ENCODE measurements at regions not wholly inside any gene's neighbourhood (a gene's known extent, or its start where the extent isn't known, plus 50 kb on each side); places are given as distances from the start of the nearest gene placed in this dataset.
A peak's percentile ranks its signal among the peaks of the same experiment; 100 is the strongest.

GRCh38 chr15:70488941-70489848 lies 274.2 kb downstream of the UACA start:
- DNase-seq, result no peak

GRCh38 chr15:70488002-70488605 lies 275.3 kb downstream of the UACA start:
- peak; percentile 78 for DNase-seq

GRCh38 chr15:70487387-70487740 lies 276.0 kb downstream of the UACA start:
- DNase-seq, result no peak

GRCh38 chr15:70486451-70487386 lies 276.6 kb downstream of the UACA start:
- peak; percentile 88 for DNase-seq

GRCh38 chr15:70486012-70486411 lies 277.3 kb downstream of the UACA start:
- no peak for DNase-seq

- DNase-seq, result no peak
Measured at GRCh38 chr15:70484993-70485392, 278.4 kb downstream of the UACA start.

GRCh38 chr15:70483513-70483912 lies 279.8 kb downstream of the UACA start:
- no peak for DNase-seq

- DNase-seq, result peak; percentile 81
Measured at GRCh38 chr15:70480196-70480856, 283.0 kb downstream of the UACA start.

GRCh38 chr15:70479785-70480184 lies 283.6 kb downstream of the UACA start:
- DNase-seq, result no peak

- DNase-seq, result no peak
Measured at GRCh38 chr15:70479056-70479455, 284.3 kb downstream of the UACA start.

GRCh38 chr15:70478251-70478990 lies 284.9 kb downstream of the UACA start:
- DNase-seq, result peak; percentile 35

- DNase-seq, result no peak
Measured at GRCh38 chr15:70477750-70478250, 285.6 kb downstream of the UACA start.

GRCh38 chr15:70476441-70476840 lies 286.9 kb downstream of the UACA start:
- DNase-seq, result no peak

GRCh38 chr15:70475921-70476320 lies 287.4 kb downstream of the UACA start:
- no peak for DNase-seq

GRCh38 chr15:70475407-70475781 lies 288.0 kb downstream of the UACA start:
- DNase-seq, result no peak

GRCh38 chr15:70474471-70475406 lies 288.6 kb downstream of the UACA start:
- DNase-seq, result no peak

- no peak for DNase-seq
Measured at GRCh38 chr15:70473581-70474370, 289.6 kb downstream of the UACA start.

GRCh38 chr15:70471517-70471916 lies 291.8 kb downstream of the UACA start:
- no peak for DNase-seq

- DNase-seq, result no peak
Measured at GRCh38 chr15:70470556-70471191, 292.7 kb downstream of the UACA start.

Data from stimulated activated CD4-positive, alpha-beta T cell treated with anti-CD3 and anti-CD28 coated beads, Interleukin-15, amount 100 ng/mL, for 24 hours (primary cell).